ENCODE measurements at regions not wholly inside any gene's neighbourhood (a gene's known extent, or its start where the extent isn't known, plus 50 kb on each side); places are given as distances from the start of the nearest gene placed in this dataset.

DNA sequence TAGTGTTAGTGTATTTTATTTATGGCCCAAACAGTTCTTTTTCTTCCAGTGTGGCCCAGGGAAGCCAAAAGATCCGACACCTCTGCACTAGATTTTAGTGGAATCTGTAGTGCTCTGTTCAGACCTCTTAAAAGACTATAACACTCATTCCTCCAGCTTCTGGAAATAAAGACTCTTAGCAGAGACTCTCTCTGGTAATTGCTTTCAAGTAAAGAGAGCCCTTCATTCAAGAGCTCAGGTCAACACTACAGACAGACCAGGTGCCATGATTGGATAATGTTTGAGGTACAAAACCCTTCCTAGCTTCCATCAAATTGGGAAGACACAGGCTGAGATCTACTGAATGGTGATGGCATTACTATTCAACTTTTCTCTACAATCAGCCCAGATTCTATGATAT, 255.8 kb downstream of the PRDM9 start:
- TF ChIP-seq, protein P1, sequence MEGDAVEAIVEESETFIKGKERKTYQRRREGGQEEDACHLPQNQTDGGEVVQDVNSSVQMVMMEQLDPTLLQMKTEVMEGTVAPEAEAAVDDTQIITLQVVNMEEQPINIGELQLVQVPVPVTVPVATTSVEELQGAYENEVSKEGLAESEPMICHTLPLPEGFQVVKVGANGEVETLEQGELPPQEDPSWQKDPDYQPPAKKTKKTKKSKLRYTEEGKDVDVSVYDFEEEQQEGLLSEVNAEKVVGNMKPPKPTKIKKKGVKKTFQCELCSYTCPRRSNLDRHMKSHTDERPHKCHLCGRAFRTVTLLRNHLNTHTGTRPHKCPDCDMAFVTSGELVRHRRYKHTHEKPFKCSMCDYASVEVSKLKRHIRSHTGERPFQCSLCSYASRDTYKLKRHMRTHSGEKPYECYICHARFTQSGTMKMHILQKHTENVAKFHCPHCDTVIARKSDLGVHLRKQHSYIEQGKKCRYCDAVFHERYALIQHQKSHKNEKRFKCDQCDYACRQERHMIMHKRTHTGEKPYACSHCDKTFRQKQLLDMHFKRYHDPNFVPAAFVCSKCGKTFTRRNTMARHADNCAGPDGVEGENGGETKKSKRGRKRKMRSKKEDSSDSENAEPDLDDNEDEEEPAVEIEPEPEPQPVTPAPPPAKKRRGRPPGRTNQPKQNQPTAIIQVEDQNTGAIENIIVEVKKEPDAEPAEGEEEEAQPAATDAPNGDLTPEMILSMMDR (IDR thresholded peaks at IDR 0.05; ENCODE audit: low read length), result no peak
- TF ChIP-seq EZH2 (optimal IDR thresholded peaks at IDR 0.05; ENCODE audit: low read depth, low read length) (no peak), EZH2phosphoT487 (IDR thresholded peaks at IDR 0.05; ENCODE audit: low read length) (no peak)

Data from MM.1S (cell line).